Uterus (tissue), 3 donors: ENCODE measurements at regions not wholly inside any gene's neighbourhood (a gene's known extent, or its start where the extent isn't known, plus 50 kb on each side); places are given as distances from the start of the nearest gene placed in this dataset.

Source experiments
- DNase-seq, 2 donors: peaks; one replicate each; pipeline ENCODE4 v3.0.0-alpha.2; 2019 to 2020
- H3K27ac ChIP-seq, 2 donors: fragments of 200-600 bp; sonication (generic); 1 replicate in 1 of 2; 2 replicates in 1 of 2; pipeline ENCODE4 v1.5.1; 2016 to 2018
- H3K27me3 ChIP-seq, 2 donors: fragments of 200-600 bp; sonication (generic); one replicate each; pipeline ENCODE4 v1.5.1; 2018 to 2019; ENCODE audit warnings: control low read depth in 1 of 2
- H3K36me3 ChIP-seq, 2 donors: fragments of 200-600 bp; sonication (generic); one replicate each; pipeline ENCODE4 v1.5.1; 2019; ENCODE audit warnings: control low read depth in 1 of 2
- H3K4me1 ChIP-seq, 2 donors: fragments of 200-600 bp; sonication (generic); one replicate each; pipeline ENCODE4 v1.5.1; 2018 to 2019; ENCODE audit warnings: control low read depth in 1 of 2
- H3K4me3 ChIP-seq, 2 donors: fragments of 200-600 bp; sonication (generic); 1 replicate in 1 of 2; 2 replicates in 1 of 2; pipeline ENCODE4 v1.5.1; 2018 to 2019; ENCODE audit warnings: mild to moderate bottlenecking in 1 of 2
- H3K9me3 ChIP-seq, 2 donors: fragments of 200-600 bp; sonication (generic); one replicate each; pipeline ENCODE4 v1.5.1; 2019; ENCODE audit warnings: control low read depth in 1 of 2
- POLR2A ChIP-seq, 2 donors: fragments of 450-650 bp; IDR thresholded peaks; one replicate each; pipeline ENCODE4 v1.6.1; 2016; ENCODE audit warnings: antibody characterized with exemption in 2 of 2, mild to moderate bottlenecking in 1 of 2, moderate library complexity in 1 of 2
- intact Hi-C: fragments of 100-400 bp; cut with DNase I; formaldehyde crosslinking; loops from one replicate; pipeline ENCODE4 v1.15.1; 2023; ENCODE audit warnings: low total_unique reads
- TF ChIP-seq, protein P1 (sequence below), 4 experiments: fragments of 200-600 bp in 2 of 4; fragments of 450-650 bp in 2 of 4; sonication (generic) in 2 of 4; IDR thresholded peaks; one replicate each; pipeline ENCODE4 v1.5.1; 2016 to 2019; ENCODE audit warnings: antibody characterized with exemption in 4 of 4, mild to moderate bottlenecking in 2 of 4, moderate library complexity in 1 of 4
- donor health status: DM: yes; HTN: yes; CAD: no.

DNA sequence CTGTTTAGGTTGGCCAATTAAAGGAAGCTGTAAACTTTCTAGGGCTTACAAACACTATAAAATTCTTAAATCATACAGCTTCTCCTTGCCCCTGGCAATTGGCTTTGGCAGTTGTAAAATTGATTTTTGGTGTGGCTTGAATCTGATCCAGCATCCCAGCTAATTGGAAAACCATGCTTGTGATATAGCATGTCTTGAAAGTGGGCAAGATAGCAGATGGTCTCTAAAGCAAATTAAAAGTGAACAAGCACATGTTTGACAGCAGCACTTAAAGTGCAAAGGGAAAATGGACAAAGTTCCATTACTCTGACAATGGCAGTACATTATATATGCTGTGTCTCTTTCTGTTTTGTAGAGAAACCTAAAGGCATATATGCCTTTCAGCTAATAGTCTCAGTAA lies 302.9 kb upstream of the NXPH2 start:
- TF ChIP-seq, protein P1, sequence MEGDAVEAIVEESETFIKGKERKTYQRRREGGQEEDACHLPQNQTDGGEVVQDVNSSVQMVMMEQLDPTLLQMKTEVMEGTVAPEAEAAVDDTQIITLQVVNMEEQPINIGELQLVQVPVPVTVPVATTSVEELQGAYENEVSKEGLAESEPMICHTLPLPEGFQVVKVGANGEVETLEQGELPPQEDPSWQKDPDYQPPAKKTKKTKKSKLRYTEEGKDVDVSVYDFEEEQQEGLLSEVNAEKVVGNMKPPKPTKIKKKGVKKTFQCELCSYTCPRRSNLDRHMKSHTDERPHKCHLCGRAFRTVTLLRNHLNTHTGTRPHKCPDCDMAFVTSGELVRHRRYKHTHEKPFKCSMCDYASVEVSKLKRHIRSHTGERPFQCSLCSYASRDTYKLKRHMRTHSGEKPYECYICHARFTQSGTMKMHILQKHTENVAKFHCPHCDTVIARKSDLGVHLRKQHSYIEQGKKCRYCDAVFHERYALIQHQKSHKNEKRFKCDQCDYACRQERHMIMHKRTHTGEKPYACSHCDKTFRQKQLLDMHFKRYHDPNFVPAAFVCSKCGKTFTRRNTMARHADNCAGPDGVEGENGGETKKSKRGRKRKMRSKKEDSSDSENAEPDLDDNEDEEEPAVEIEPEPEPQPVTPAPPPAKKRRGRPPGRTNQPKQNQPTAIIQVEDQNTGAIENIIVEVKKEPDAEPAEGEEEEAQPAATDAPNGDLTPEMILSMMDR (IDR thresholded peaks at IDR 0.05), result no peak
- TF ChIP-seq POLR2A (IDR thresholded peaks at IDR 0.05), result no peak
- Histone ChIP-seq H3K9me3 (no peaks in the 10 kb centered on the region), H3K27ac (no peak overlapping the region), H3K36me3 (no peaks in the 10 kb centered on the region), H3K4me3 (no peak overlapping the region), H3K27me3 (no peaks in the 10 kb centered on the region), H3K4me1 (no peaks in the 10 kb centered on the region)
- intact Hi-C loops, result no loop called here
- DNase-seq, result no peak

DNA sequence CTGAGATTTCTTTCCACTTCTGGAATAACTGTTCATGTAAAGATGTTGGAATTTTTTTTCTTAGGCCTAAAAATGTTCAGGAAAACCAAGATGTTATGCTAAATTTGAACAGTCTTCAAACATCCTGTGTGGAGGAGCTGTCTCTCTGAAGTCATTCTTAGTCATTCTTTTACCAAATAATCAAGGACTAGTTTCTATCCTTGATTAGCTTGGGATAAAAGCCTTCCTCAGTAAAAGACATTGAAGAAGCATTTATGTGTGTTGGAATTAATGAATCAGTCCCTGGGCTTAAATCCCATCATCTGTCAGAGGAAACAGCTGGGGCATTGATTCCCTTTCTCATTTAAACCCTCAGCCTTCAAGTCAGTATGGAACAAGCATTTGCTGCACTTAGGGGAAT lies 300.1 kb upstream of the NXPH2 start:
- no peak overlapping the region for H3K27ac ChIP-seq
- no peaks in the 10 kb centered on the region for H3K27me3 ChIP-seq
- DNase-seq, result no peak
- intact Hi-C loops, result no loop called here
- H3K4me1 ChIP-seq, result no peaks in the 10 kb centered on the region
- TF ChIP-seq, protein P1 (IDR thresholded peaks at IDR 0.05), result no peak
- no peak for TF ChIP-seq POLR2A (IDR thresholded peaks at IDR 0.05)
- H3K4me3 ChIP-seq, result no peak overlapping the region
- H3K36me3 ChIP-seq, result no peaks in the 10 kb centered on the region
- no peaks in the 10 kb centered on the region for H3K9me3 ChIP-seq

DNA sequence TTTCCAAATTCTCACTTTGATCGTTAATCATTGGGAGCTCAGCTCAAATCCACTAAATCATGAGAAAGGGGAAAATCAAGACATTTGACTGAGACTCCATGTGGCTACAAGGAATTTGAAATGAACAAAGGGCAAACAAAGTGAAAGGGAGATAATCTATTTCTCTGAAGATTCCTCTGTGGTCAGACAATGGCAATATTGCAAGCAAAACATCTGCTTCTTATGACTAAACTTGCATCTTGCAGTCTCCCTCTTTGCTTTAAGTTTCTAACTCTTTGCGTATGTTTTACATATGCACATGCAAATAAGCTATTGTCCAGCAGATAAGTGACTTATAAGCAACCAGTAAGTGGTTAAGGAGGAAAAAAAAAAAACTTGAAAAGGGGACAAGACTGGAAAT lies 299.1 kb upstream of the NXPH2 start:
- Histone ChIP-seq H3K27ac (no peak overlapping the region), H3K4me1 (no peaks in the 10 kb centered on the region), H3K27me3 (no peaks in the 10 kb centered on the region), H3K4me3 (no peak overlapping the region), H3K36me3 (no peaks in the 10 kb centered on the region), H3K9me3 (no peaks in the 10 kb centered on the region)
- DNase-seq, result no peak
- no peak for TF ChIP-seq POLR2A (IDR thresholded peaks at IDR 0.05)
- TF ChIP-seq, protein P1 (IDR thresholded peaks at IDR 0.05), result no peak
- intact Hi-C loops, result no loop called here

DNA sequence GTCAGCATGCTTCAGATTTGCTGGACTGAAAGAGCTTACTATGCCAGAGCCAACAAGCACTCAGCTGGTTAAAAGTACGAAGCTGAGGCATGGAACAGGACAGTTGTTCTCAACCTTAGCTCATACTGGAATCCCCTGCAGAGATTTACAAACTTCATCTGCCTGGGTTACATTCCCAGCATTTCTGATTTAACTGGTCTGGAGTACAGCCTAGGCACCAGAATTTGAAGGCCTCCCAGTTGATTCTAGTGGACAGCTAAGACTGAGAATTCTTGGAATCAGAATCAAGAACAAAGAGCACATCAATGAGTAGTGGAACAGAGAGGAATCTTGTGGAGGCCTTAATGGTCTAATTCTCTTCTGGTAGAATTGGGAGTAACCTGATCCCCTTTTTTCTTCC lies 298.2 kb upstream of the NXPH2 start:
- Histone ChIP-seq H3K27ac (no peak overlapping the region), H3K9me3 (no peaks in the 10 kb centered on the region), H3K4me3 (no peak overlapping the region), H3K27me3 (no peaks in the 10 kb centered on the region), H3K36me3 (no peaks in the 10 kb centered on the region), H3K4me1 (no peaks in the 10 kb centered on the region)
- no peak for DNase-seq
- intact Hi-C loops, result no loop called here
- TF ChIP-seq, protein P1 (IDR thresholded peaks at IDR 0.05), result no peak
- no peak for TF ChIP-seq POLR2A (IDR thresholded peaks at IDR 0.05)

DNA sequence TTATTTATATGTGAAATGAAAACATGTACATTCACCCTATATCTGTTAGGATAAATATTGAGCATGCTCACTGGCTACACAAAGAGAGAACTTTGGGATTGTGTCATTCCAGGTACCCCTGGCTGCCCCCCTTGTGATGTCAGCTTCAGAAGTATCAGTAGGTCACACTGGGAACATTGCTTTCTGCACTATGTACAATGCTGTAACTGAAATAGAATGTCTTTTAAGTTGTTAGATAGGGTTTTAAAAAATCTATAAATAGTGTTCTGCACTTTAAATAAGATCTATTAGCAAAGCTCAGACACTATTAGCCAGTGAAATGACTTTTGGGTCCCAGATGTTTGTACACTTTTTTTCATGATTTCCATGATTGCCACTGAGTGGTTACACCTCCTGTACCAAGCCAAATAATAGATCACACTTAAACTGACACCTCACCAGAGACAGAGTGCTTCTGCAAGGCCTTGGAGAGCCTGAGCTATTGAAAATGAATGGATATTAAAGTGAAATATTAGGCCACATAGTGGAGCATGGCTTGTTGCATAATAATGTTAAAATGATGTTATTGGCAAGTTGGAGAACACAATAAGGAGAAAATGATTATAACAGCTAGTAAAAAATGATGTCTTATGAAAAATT lies 297.0 kb upstream of the NXPH2 start:
- no peaks in the 10 kb centered on the region for H3K27me3 ChIP-seq
- intact Hi-C loops, result no loop called here
- no peak for DNase-seq

More for the DNA sequence above, 297.0 kb upstream of the NXPH2 start:
- Histone ChIP-seq H3K27ac (no peak overlapping the region), H3K36me3 (no peaks in the 10 kb centered on the region), H3K4me3 (no peak overlapping the region), H3K4me1 (no peaks in the 10 kb centered on the region), H3K9me3 (no peaks in the 10 kb centered on the region)
- TF ChIP-seq, protein P1 (IDR thresholded peaks at IDR 0.05), result no peak
- TF ChIP-seq POLR2A (IDR thresholded peaks at IDR 0.05), result no peak
